ENCODE measurements at regions not wholly inside any gene's neighbourhood (a gene's known extent, or its start where the extent isn't known, plus 50 kb on each side); places are given as distances from the start of the nearest gene placed in this dataset.

DNA sequence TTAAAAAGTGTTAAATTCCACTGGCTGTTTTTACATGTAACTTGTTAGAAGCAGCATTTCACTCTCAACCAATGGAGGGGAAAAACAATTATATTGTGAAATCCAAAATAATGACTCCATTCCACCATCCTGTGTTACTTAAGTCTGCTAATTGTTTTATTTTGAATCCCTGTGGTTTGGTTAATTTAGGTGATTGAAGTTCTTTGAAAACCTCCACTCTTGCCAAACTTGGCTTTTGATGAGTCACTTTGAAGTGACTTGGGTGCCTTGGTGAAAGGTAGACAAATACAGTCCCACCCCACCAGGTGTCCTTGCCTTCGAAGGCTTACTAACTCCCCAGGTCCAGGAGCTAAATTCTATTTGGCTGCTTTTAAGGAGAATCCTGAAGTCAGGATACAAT lies 1303.8 kb upstream of the NRXN1 start:
- TF ChIP-seq, protein P1, sequence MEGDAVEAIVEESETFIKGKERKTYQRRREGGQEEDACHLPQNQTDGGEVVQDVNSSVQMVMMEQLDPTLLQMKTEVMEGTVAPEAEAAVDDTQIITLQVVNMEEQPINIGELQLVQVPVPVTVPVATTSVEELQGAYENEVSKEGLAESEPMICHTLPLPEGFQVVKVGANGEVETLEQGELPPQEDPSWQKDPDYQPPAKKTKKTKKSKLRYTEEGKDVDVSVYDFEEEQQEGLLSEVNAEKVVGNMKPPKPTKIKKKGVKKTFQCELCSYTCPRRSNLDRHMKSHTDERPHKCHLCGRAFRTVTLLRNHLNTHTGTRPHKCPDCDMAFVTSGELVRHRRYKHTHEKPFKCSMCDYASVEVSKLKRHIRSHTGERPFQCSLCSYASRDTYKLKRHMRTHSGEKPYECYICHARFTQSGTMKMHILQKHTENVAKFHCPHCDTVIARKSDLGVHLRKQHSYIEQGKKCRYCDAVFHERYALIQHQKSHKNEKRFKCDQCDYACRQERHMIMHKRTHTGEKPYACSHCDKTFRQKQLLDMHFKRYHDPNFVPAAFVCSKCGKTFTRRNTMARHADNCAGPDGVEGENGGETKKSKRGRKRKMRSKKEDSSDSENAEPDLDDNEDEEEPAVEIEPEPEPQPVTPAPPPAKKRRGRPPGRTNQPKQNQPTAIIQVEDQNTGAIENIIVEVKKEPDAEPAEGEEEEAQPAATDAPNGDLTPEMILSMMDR (IDR thresholded peaks at IDR 0.05; ENCODE audit: low read depth, low read length, poor library complexity, severe bottlenecking), result no peak
- TF ChIP-seq EZH2phosphoT487 (IDR thresholded peaks at IDR 0.05; ENCODE audit: borderline replicate concordance, low read length), result no peak

All from DOHH2 (cell line).